IPS DF 6.9 (cell line): ENCODE measurements at regions not wholly inside any gene's neighbourhood (a gene's known extent, or its start where the extent isn't known, plus 50 kb on each side); places are given as distances from the start of the nearest gene placed in this dataset.

Source experiments
- DNase-seq: peaks from one replicate; pipeline ENCODE4 v3.0.0-alpha.2; 2013; ENCODE audit warnings: low read depth, low spot score
- H3K27ac ChIP-seq: one replicate; pipeline ENCODE4 v1.5.1; 2013; ENCODE audit warnings: low read length, control low read depth
- H3K27me3 ChIP-seq: 2 replicates; pipeline ENCODE4 v1.6.1; 2013; ENCODE audit warnings: mild to moderate bottlenecking, low read length; ENCODE audit not compliant: control insufficient read depth, insufficient read depth
- H3K36me3 ChIP-seq: 2 replicates; pipeline ENCODE4 v1.6.1; 2013; ENCODE audit warnings: low read length; ENCODE audit not compliant: control insufficient read depth, insufficient read depth
- H3K4me1 ChIP-seq: 2 replicates; pipeline ENCODE4 v1.6.1; 2013; ENCODE audit warnings: low read length; ENCODE audit not compliant: control insufficient read depth, insufficient read depth
- H3K4me3 ChIP-seq: 2 replicates; pipeline ENCODE4 v1.5.1; 2013; ENCODE audit warnings: mild to moderate bottlenecking, low read length
- H3K9me3 ChIP-seq: 2 replicates; pipeline ENCODE4 v1.6.1; 2013; ENCODE audit warnings: low read length, inconsistent platforms; ENCODE audit not compliant: control insufficient read depth, insufficient read depth
- WGBS: extraction: QIAGEN DNeasy Blood & Tissue Kit; methylation state at CpG from one replicate; pipeline ENCODE4 v1.1.7; 2013; ENCODE audit warnings: mixed read lengths, missing lambda C conversion rate; ENCODE audit not compliant: insufficient read length, insufficient coverage; 5-methylcytosine and 5-hydroxymethylcytosine counted together

DNA sequence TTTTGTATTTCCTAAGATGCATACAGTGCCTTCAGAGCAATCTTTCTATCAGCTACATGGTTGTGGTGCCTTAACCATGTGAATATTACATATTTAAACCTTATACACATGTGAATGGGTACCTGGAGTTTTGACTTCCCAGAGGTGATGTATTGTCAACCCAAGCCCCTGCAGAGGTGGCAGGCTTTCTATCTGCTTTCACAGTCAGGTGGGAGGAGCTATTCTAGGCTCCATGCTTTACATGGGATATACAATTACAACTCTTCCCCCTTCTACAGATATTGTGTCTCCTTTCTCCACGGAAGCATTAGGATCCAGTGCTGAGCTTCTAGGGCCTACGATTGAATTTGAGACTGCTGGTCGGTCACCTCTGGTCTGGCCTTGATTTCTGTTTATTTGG, 89.8 kb upstream of the TUT7 start:
- Histone ChIP-seq H3K4me3 (no peak overlapping the region), H3K4me1 (no peaks in the 10 kb centered on the region), H3K27me3 (no peaks in the 10 kb centered on the region), H3K9me3 (no peaks in the 10 kb centered on the region), H3K27ac (no peak overlapping the region), H3K36me3 (no peaks in the 10 kb centered on the region)
- no CpG with 5 or more reads among the region's 3 CpGs for WGBS
- DNase-seq, result no peak

DNA sequence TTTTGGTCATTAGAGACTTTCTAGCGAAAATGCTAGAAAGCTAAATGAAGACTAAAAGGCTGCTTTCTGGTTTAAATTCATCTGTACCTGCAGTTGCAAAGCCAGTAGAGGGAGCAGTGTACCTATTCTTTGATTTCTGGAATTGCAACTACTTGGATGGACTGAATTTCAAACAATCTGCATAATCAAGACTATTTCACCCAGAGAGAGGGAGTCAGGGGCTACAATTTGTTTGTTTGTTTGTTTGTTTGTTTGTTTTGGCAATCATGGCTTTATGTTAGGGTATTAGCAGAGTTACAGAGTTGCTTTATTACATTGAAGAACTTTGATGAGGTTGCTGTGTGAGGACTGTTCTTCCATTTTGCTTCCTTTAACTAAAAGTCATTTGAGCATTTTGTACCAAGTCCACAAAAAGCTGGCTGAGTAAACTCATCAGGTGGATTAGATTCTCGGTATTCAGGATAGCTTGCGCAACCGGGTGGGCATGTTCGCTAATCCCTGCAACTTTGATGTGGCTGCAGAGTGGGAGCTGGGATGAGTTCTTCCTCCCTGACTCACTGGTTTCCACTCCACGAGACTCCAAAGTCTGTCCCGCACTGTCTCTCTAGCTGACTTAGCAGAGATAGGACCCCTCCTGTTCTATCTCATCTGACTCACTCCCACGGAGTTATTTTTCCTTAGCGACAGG, 80.0 kb upstream of the TUT7 start:
- Histone ChIP-seq H3K4me1 (no peaks in the 10 kb centered on the region; the same call in 1 of the 2 replicates), H3K27ac (no peak overlapping the region), H3K27me3 (no peaks in the 10 kb centered on the region), H3K4me3 (no peak overlapping the region), H3K9me3 (no peaks in the 10 kb centered on the region), H3K36me3 (no peaks in the 10 kb centered on the region)
- no peak for DNase-seq
- no CpG with 5 or more reads among the region's 9 CpGs for WGBS

DNA sequence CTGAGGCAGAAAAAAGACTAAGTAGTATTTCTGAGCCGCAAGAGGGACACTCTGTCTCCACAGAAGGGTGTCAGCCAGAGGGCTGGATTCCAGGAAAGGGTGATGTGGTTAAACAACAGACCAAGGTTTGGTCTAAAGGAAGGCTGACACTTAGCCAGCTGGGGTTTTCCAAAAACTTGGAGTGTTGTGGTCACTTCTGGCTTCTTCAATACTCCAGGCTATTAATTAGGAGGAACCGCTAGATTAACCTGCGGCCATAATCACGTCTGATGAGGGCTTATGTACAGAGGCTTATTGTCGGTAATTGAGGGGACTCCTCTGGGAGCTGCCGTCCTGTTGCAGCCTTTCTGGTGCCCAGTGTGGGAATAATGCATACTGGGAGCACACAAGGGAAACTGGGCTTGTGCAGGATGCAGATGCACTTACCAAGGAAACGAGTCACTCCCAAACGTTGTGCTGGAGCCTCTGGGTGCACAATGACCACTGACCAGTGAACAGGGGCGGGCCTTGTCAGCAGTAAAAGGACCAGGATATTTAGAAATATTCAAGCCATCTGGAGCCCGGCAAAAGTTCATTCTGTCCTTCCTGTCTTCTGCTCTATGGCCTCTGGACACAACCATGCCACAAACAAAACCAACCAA, 70.2 kb upstream of the TUT7 start:
- Histone ChIP-seq H3K27me3 (no peaks in the 10 kb centered on the region), H3K4me3 (no peak overlapping the region), H3K36me3 (no peaks in the 10 kb centered on the region), H3K9me3 (no peaks in the 10 kb centered on the region), H3K27ac (no peak overlapping the region), H3K4me1 (no peaks in the 10 kb centered on the region)
- no CpG with 5 or more reads among the region's 10 CpGs for WGBS
- no peak for DNase-seq

- no peaks in the 10 kb centered on the region for H3K4me1 ChIP-seq
- H3K4me3 ChIP-seq, result no peak overlapping the region
- peaks cover 20% of the 10 kb centered on the region for H3K27me3 ChIP-seq
- no peaks in the 10 kb centered on the region for H3K9me3 ChIP-seq
- no CpG with 5 or more reads among the region's 10 CpGs for WGBS
- no peaks in the 10 kb centered on the region for H3K36me3 ChIP-seq
- no peak overlapping the region for H3K27ac ChIP-seq
- DNase-seq, result no peak
Measured at GRCh38 chr9:86413971-86414880, 60.0 kb upstream of the TUT7 start.

DNA sequence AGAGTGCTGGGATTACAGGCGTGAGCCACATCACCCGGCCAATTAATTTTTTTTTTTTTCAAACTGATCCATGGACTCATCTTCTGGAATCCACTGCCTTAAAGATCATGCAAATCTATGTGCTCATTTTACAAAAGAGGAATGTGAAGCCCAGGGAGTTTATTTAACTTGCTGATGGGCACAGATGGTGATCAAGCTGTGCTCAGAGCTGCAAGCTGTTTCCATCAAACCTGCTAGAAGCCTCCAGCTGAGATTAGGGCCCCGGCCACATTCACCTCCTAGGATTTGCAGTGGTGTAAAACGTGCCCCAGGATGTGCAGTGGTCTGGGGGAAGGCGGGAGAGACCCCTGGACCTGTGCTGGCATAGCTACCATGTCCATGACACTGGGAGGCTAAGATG, 56.1 kb upstream of the TUT7 start:
- H3K36me3 ChIP-seq, result no peaks in the 10 kb centered on the region
- H3K27me3 ChIP-seq, result peaks cover 41% of the 10 kb centered on the region
- no peak overlapping the region for H3K27ac ChIP-seq
- no peak overlapping the region for H3K4me3 ChIP-seq
- WGBS, result no CpG with 5 or more reads among the region's 5 CpGs
- H3K9me3 ChIP-seq, result no peaks in the 10 kb centered on the region
- H3K4me1 ChIP-seq, result no peaks in the 10 kb centered on the region
- DNase-seq, result no peak

DNA sequence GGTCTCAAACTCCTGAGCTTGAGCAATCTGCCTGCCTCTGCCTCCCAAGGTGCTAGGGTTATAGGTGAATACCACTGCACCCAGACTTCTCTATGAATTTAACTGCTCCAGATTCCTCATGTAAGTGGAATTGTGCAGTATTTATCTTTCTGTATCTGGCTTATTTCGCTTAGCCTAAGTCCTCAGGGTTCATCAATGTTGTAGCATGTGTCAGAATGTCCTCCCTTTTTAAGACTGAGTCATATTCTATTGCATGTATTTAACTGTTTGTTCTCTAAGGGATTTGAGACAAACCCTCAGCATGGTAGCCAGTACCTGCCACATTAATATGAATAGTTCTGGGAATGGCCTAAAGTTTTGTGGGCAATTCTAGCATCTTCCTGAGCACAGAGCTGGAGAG, 53.9 kb upstream of the TUT7 start:
- H3K27me3 ChIP-seq, result peaks cover 39% of the 10 kb centered on the region
- no peaks in the 10 kb centered on the region for H3K9me3 ChIP-seq
- no peaks in the 10 kb centered on the region for H3K36me3 ChIP-seq
- no CpG with 5 or more reads among the region's 1 CpG for WGBS
- DNase-seq, result no peak
- H3K4me3 ChIP-seq, result no peak overlapping the region
- H3K27ac ChIP-seq, result no peak overlapping the region
- H3K4me1 ChIP-seq, result no peaks in the 10 kb centered on the region

- no peak overlapping the region for H3K27ac ChIP-seq
Measured at GRCh38 chr9:86407022-86407421, 52.8 kb upstream of the TUT7 start.

DNA sequence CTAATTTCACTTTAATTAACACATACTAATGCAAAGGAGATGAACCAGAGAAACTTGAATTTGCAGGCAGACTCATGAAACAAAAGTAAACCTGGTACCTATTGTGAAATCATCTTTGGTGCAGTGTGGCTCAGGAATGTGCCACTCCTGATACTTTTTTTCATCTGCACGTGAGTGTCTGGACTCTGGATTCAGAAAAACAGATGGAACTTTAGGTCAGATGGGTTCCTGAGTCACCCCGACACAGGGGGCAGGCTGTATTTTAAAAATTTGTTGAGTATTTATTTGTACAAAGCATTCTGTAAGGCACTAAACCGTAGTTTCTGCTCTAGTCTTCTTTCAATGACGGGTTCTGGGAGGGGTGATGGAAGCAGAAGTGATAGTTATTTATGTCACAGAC, 52.2 kb upstream of the TUT7 start:
- no peak for DNase-seq
- no peaks in the 10 kb centered on the region for H3K4me1 ChIP-seq
- no peak overlapping the region for H3K4me3 ChIP-seq
- no peaks in the 10 kb centered on the region for H3K9me3 ChIP-seq
- no CpG with 5 or more reads among the region's 4 CpGs for WGBS
- H3K27me3 ChIP-seq, result peaks cover 28% of the 10 kb centered on the region
- no peak overlapping the region for H3K27ac ChIP-seq
- H3K36me3 ChIP-seq, result no peaks in the 10 kb centered on the region

More at GRCh38 chr9:86407022-86407421, 52.8 kb upstream of the TUT7 start:
- H3K4me3 ChIP-seq, result no peak overlapping the region
- H3K9me3 ChIP-seq, result no peaks in the 10 kb centered on the region
- peaks cover 31% of the 10 kb centered on the region for H3K27me3 ChIP-seq
- no peaks in the 10 kb centered on the region for H3K4me1 ChIP-seq
- no peaks in the 10 kb centered on the region for H3K36me3 ChIP-seq
- no CpG with 5 or more reads among the region's 3 CpGs for WGBS
- DNase-seq, result no peak

- no CpG with 5 or more reads among the region's 4 CpGs for WGBS
- peaks cover 28% of the 10 kb centered on the region for H3K27me3 ChIP-seq
- no peaks in the 10 kb centered on the region for H3K36me3 ChIP-seq
- no peak for DNase-seq
- no peaks in the 10 kb centered on the region for H3K4me1 ChIP-seq
- no peak overlapping the region for H3K4me3 ChIP-seq
- H3K9me3 ChIP-seq, result no peaks in the 10 kb centered on the region
- no peak overlapping the region for H3K27ac ChIP-seq
Measured at GRCh38 chr9:86405926-86406325, 51.7 kb upstream of the TUT7 start.

GRCh38 chr9:86405086-86405491, 50.9 kb upstream of the TUT7 start:
- H3K27ac ChIP-seq, result no peak overlapping the region
- no peaks in the 10 kb centered on the region for H3K4me1 ChIP-seq
- no peaks in the 10 kb centered on the region for H3K9me3 ChIP-seq
- WGBS, result no CpG with 5 or more reads among the region's 2 CpGs
- H3K36me3 ChIP-seq, result no peaks in the 10 kb centered on the region
- DNase-seq, result no peak
- H3K27me3 ChIP-seq, result peaks cover 25% of the 10 kb centered on the region
- no peak overlapping the region for H3K4me3 ChIP-seq
